ENCODE measurements at regions not wholly inside any gene's neighbourhood (a gene's known extent, or its start where the extent isn't known, plus 50 kb on each side); places are given as distances from the start of the nearest gene placed in this dataset.

DNA sequence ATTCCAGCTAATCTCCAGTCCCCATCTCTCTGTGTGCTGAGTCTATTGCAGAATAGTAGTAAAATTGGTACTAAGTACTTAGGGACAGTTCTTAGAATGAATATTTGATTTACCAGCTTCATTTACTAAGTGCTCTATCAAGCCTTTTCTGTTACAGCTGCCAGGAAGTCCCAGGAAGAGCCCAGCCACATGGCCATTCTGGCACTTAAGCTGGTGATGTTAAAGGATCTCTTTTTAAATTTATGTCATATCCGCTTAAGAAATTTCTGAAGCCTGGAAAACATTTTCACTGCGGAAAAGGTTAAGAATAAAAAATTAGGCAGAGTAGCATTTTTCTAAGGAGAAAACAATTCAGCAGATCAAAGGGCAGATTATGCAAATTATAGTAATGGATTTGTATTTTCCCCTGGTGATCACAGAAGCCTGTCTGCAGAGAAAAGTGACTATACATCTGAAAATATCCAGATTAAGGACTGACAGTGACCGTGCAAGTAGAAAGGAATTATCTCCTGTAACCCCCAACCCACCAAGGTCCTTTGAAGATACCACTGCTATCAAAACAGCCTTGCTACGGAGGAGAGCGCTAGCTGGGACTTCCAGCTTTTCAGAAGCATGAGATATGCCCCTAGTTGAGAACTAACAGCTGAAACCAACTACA is 260.8 kb downstream of the SH3BP4 start:
- H3K4me3 ChIP-seq = no peak overlapping the region
- no peak for DNase-seq
- intact Hi-C loops (cut with DNase I) = no loop called here
- H3K36me3 ChIP-seq = no peaks in the 10 kb centered on the region
- H3K27me3 ChIP-seq = no peaks in the 10 kb centered on the region
- H3K4me1 ChIP-seq = no peaks in the 10 kb centered on the region
- TF ChIP-seq POLR2AphosphoS5 (IDR thresholded peaks at IDR 0.05) (no peak), POLR2A (IDR thresholded peaks at IDR 0.05) (no peak), EP300 (IDR thresholded peaks at IDR 0.05) (no peak)
- TF ChIP-seq, protein P1, sequence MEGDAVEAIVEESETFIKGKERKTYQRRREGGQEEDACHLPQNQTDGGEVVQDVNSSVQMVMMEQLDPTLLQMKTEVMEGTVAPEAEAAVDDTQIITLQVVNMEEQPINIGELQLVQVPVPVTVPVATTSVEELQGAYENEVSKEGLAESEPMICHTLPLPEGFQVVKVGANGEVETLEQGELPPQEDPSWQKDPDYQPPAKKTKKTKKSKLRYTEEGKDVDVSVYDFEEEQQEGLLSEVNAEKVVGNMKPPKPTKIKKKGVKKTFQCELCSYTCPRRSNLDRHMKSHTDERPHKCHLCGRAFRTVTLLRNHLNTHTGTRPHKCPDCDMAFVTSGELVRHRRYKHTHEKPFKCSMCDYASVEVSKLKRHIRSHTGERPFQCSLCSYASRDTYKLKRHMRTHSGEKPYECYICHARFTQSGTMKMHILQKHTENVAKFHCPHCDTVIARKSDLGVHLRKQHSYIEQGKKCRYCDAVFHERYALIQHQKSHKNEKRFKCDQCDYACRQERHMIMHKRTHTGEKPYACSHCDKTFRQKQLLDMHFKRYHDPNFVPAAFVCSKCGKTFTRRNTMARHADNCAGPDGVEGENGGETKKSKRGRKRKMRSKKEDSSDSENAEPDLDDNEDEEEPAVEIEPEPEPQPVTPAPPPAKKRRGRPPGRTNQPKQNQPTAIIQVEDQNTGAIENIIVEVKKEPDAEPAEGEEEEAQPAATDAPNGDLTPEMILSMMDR (IDR thresholded peaks at IDR 0.05) = no peak
- H3K27ac ChIP-seq = no peak overlapping the region
- 69 to 90% methylated on average over 5 of the region's 5 CpGs for WGBS, 2 donors
- H3K9me3 ChIP-seq = no peaks in the 10 kb centered on the region

DNA sequence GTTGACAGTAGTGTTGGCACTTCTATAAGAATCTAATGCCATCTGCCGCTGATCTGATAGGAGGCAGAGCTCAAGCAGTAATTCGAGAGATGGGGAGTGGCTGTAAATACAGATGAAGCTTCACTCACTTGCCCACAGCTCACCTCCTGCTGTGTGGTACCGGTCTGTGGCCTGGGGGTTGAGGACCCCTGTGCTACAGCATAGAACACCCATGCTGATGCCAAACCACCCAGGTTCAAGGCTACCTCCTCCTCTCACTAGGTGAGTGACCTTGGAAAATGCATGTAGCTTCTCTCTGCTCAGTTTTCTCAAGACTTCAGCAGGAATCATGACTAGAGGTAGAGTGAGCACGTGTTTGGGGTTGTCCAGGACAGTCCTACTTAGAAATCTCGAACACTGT is 263.4 kb downstream of the SH3BP4 start:
- Histone ChIP-seq H3K9me3 (no peaks in the 10 kb centered on the region), H3K27me3 (no peaks in the 10 kb centered on the region), H3K4me1 (no peaks in the 10 kb centered on the region), H3K27ac (no peak overlapping the region), H3K4me3 (no peak overlapping the region), H3K36me3 (no peaks in the 10 kb centered on the region)
- TF ChIP-seq EP300 (IDR thresholded peaks at IDR 0.05) = no peak
- TF ChIP-seq, protein P1 (IDR thresholded peaks at IDR 0.05) = no peak
- TF ChIP-seq POLR2A (IDR thresholded peaks at IDR 0.05) = no peak
- TF ChIP-seq POLR2AphosphoS5 (IDR thresholded peaks at IDR 0.05) = no peak
- intact Hi-C loops (cut with DNase I) = no loop called here
- DNase-seq = no peak
- WGBS, 2 donors = 74 to 81% methylated on average over 5 of the region's 5 CpGs

DNA sequence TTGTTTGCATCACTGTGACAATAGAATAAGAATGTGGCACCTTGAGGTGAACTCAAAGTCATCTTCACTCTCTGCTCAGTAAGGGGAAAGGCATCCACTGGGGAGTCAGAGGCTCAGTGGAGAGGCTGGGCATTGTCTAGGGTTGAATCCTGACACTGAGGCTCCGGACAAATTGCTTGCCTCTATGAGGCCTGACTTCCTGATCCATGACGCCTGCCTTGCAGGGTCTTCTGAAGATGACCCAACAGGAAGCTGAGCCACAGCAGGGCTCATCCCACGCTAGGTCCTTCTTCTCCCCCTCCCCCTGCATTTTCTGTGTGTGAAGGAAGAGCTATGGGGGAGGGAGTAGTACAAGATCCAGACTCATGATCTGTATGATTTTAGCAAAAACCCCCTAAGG is 265.1 kb downstream of the SH3BP4 start:
- Histone ChIP-seq H3K36me3 (no peaks in the 10 kb centered on the region), H3K27me3 (no peaks in the 10 kb centered on the region), H3K4me1 (no peaks in the 10 kb centered on the region), H3K9me3 (no peaks in the 10 kb centered on the region), H3K4me3 (no peak overlapping the region), H3K27ac (no peak overlapping the region)
- intact Hi-C loops (cut with DNase I) = no loop called here
- WGBS, 2 donors = 62 to 87% methylated on average over 3 of the region's 3 CpGs
- DNase-seq = no peak
- TF ChIP-seq POLR2A (IDR thresholded peaks at IDR 0.05) (no peak), POLR2AphosphoS5 (IDR thresholded peaks at IDR 0.05) (no peak), EP300 (IDR thresholded peaks at IDR 0.05) (no peak)

DNA sequence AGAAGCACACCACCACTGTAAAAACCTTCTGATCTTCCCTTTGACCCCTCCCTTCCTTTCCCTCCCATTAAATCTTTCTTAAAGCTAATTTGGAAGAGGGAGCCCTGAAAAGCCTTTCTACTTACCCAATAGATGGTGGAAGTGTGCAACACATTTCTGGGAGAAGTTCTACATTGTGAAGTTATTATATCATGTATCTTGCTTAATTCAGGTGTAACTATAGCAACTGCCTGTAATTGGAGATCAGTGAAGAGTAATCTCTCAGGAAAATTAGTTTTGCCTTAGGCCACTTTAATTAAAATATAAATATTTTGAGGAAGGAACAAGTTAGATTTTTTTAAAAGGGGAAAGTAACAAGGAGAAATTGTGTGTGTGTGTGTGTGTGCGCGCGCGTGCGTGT is 266.0 kb downstream of the SH3BP4 start:
- no peak for TF ChIP-seq EP300 (IDR thresholded peaks at IDR 0.05)
- TF ChIP-seq POLR2A (IDR thresholded peaks at IDR 0.05) = no peak
- TF ChIP-seq, protein P1 (IDR thresholded peaks at IDR 0.05) = no peak
- no peak for TF ChIP-seq POLR2AphosphoS5 (IDR thresholded peaks at IDR 0.05)
- DNase-seq = no peak
- H3K36me3 ChIP-seq = no peaks in the 10 kb centered on the region
- no peak overlapping the region for H3K4me3 ChIP-seq
- H3K9me3 ChIP-seq = no peaks in the 10 kb centered on the region
- H3K4me1 ChIP-seq = no peaks in the 10 kb centered on the region
- 80 to 84% methylated on average over 5 of the region's 5 CpGs for WGBS, 2 donors
- no peaks in the 10 kb centered on the region for H3K27me3 ChIP-seq
- H3K27ac ChIP-seq = no peak overlapping the region
- intact Hi-C loops (cut with DNase I) = no loop called here

DNA sequence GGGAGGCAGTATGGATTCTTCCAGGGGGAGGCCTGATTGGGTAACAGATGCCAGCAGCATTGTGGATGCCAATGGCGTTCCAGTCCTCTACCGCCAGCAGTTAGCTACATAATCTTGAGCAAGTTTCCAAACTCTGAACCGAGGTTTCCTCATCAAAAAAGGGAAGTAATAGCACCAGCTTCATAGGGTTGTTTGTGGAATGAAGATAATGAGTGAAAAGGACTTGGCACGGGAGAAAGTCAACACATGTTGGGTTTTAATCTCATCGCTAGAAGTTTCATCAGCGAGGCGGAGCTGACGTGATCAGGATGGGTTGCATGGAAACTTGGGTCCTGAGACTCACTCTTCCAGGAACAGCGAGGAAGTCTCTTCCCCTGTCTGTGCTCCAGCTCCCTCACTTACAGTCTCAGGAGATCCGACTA is 266.7 kb downstream of the SH3BP4 start:
- Histone ChIP-seq H3K27me3 (no peaks in the 10 kb centered on the region), H3K27ac (no peak overlapping the region), H3K4me1 (no peaks in the 10 kb centered on the region), H3K9me3 (no peaks in the 10 kb centered on the region), H3K36me3 (no peaks in the 10 kb centered on the region), H3K4me3 (no peak overlapping the region)
- DNase-seq = no peak
- TF ChIP-seq, protein P1 (IDR thresholded peaks at IDR 0.05) = no peak
- no peak for TF ChIP-seq POLR2A (IDR thresholded peaks at IDR 0.05)
- no peak for TF ChIP-seq POLR2AphosphoS5 (IDR thresholded peaks at IDR 0.05)
- no peak for TF ChIP-seq EP300 (IDR thresholded peaks at IDR 0.05)
- intact Hi-C loops (cut with DNase I) = no loop called here
- WGBS, 2 donors = 73 to 79% methylated on average over 10 of the region's 10 CpGs

Data from sigmoid colon (tissue), 6 donors.